ENCODE measurements at regions not wholly inside any gene's neighbourhood (a gene's known extent, or its start where the extent isn't known, plus 50 kb on each side); places are given as distances from the start of the nearest gene placed in this dataset.

DNA sequence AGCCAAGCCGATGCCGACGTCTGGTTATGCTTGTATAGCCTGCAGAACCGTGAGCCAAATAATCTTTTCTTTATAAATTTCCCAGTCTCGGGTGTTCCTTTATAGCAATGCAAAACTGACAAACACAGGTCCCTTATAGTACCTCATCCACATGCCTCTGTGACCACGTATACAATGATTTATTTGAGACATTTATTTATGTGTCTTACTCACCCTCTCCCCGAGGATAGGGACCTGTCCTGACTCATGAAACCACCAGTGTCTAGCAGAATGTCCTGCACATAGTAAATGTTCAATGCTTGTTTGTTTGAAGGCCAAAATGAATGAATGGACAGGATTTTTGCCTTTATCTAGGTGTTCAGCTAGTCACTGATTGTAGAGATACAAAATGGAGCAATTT lies 147.9 kb upstream of the FZD8 start:
- Histone ChIP-seq H3K4me1 (replicated peaks in 1 of 4; ENCODE audit: control insufficient read depth in 3 of 4, insufficient read depth in 4 of 4, low read length in 3 of 4) (no peaks in the 10 kb centered on the region), H3K18ac (ENCODE audit: extremely low read depth, low read length) (no peak overlapping the region), H3K79me2 (ENCODE audit: control insufficient read depth in 1 of 2, insufficient read depth in 2 of 2, low read length in 2 of 2) (no peaks in the 10 kb centered on the region), H3K4ac (replicated peaks; ENCODE audit: insufficient read length, low read depth, low read length) (no peak overlapping the region), H2AFZ (ENCODE audit: low read length) (no peak overlapping the region), H3K79me1 (ENCODE audit: low read depth, low read length) (no peaks in the 10 kb centered on the region), H4K5ac (ENCODE audit: insufficient read length, low read depth, low read length) (no peak overlapping the region), H2BK120ac (replicated peaks; ENCODE audit: low read depth, low read length) (no peak overlapping the region), H3K4me2 (ENCODE audit: insufficient read depth in 1 of 2, low read depth in 2 of 2, low read length in 2 of 2) (no peak overlapping the region), H2BK20ac (ENCODE audit: low read length) (no peak overlapping the region), H3K56ac (replicated peaks; ENCODE audit: insufficient read length, low read depth, low read length) (no peak overlapping the region), H3K9ac (replicated peaks in 1 of 4; ENCODE audit: extremely low read depth in 1 of 4, low read depth in 3 of 4, low read length in 3 of 4) (no peak overlapping the region), H3K27me3 (replicated peaks in 1 of 4; ENCODE audit: control insufficient read depth in 3 of 4, extremely low read depth in 1 of 4, insufficient read depth in 3 of 4, low read length in 3 of 4) (no peaks in the 10 kb centered on the region), H4K91ac (replicated peaks; ENCODE audit: insufficient read length, low read length) (no peak overlapping the region), H2AK5ac (ENCODE audit: low read depth, low read length) (no peak overlapping the region), H3K4me3 (ENCODE audit: extremely low read depth in 1 of 4, insufficient read depth in 2 of 4, low read depth in 3 of 4, low read length in 4 of 4) (no peak overlapping the region), H3K27ac (ENCODE audit: low read depth, low read length) (no peak overlapping the region), H2BK12ac (ENCODE audit: low read depth, low read length) (no peak overlapping the region), H2BK5ac (ENCODE audit: low read depth, low read length) (no peak overlapping the region), H3K14ac (ENCODE audit: insufficient read length) (no peak overlapping the region), H2BK15ac (ENCODE audit: low read length) (no peak overlapping the region), H3K9me3 (ENCODE audit: insufficient read depth in 2 of 2, low read depth in 1 of 2, low read length in 1 of 2) (peaks cover 0 to 6% of the 10 kb centered on the region in 2 experiments; a peak in 2 of 4 replicates), H4K20me1 (replicated peaks in 1 of 2; ENCODE audit: control insufficient read depth in 1 of 2, insufficient read depth in 2 of 2, low read length in 2 of 2) (no peaks in the 10 kb centered on the region), H3K23me2 (ENCODE audit: low read depth, low read length) (no peaks in the 10 kb centered on the region), H3K36me3 (ENCODE audit: control insufficient read depth in 2 of 4, insufficient read depth in 4 of 4, low read length in 3 of 4) (no peaks in the 10 kb centered on the region; a peak in 1 of 8 replicates), H3K23ac (ENCODE audit: insufficient read length) (no peak overlapping the region), H4K8ac (ENCODE audit: extremely low read depth, insufficient read depth, low read length) (no peak overlapping the region)
- ChIA-PET CTCF (ENCODE audit: partially characterized antibody) (interaction anchor here (0.9 to 2.1 kb wide), 3 partner anchors 9 to 152 kb away, joined by 3 to 9 read pairs (median 3); no protein-coding TSS in a partner anchor), POLR2A (ENCODE audit: partially characterized antibody) (no interaction called here)
- DNase-seq (ENCODE audit: low read depth in 1 of 2, low spot score in 2 of 2) (no peak), FAIRE-seq (no peak)
- 93% methylated on average over 7 of the region's 7 CpGs; no CpG with 5 or more reads in 1 of the 2 experiments for WGBS, 2 experiments (ENCODE audit: extremely low coverage in 1 of 2, insufficient coverage in 1 of 2, insufficient read length in 1 of 2, insufficient replicate concordance in 2 of 2, low coverage in 1 of 2, low lambda C conversion rate in 2 of 2, missing lambda C conversion rate in 1 of 2)
- TF ChIP-seq NRF1 (IDR thresholded peaks at IDR 0.05; ENCODE audit: low read depth, low read length) (no peak), EP300 (IDR thresholded peaks at IDR 0.05; ENCODE audit: borderline replicate concordance in 1 of 2, low read depth in 2 of 2, low read length in 2 of 2) (no peak), SIRT6 (IDR thresholded peaks at IDR 0.05; ENCODE audit: low read length) (no peak), CREB1 (IDR thresholded peaks at IDR 0.05) (no peak), GTF2F1 (IDR thresholded peaks at IDR 0.05; ENCODE audit: borderline replicate concordance, low read depth, low read length) (no peak), NANOG (IDR thresholded peaks at IDR 0.05; ENCODE audit: insufficient read depth, low read depth, low read length, poor library complexity, severe bottlenecking) (no peak), RAD21 (IDR thresholded peaks at IDR 0.05 in 1 of 2, conservative IDR thresholded peaks at IDR 0.05 in 1 of 2; ENCODE audit: low read depth in 2 of 2, low read length in 2 of 2) (no peak), BACH1 (IDR thresholded peaks at IDR 0.05; ENCODE audit: low read length) (no peak), SP2 (IDR thresholded peaks at IDR 0.05; ENCODE audit: low read length) (no peak), SIN3A (conservative IDR thresholded peaks at IDR 0.05 in 1 of 2, IDR thresholded peaks at IDR 0.05 in 1 of 2; ENCODE audit: low read depth in 1 of 2, low read length in 2 of 2) (no peak), TCF12 (IDR thresholded peaks at IDR 0.05; ENCODE audit: low read depth, low read length) (no peak), KDM5A (IDR thresholded peaks at IDR 0.05; ENCODE audit: low read length) (no peak), RBBP5 (IDR thresholded peaks at IDR 0.05; ENCODE audit: borderline replicate concordance, low read depth, low read length) (no peak), SIX5 (IDR thresholded peaks at IDR 0.05; ENCODE audit: low read depth, low read length) (no peak)
